GM20431 (cell line): ENCODE measurements at regions not wholly inside any gene's neighbourhood (a gene's known extent, or its start where the extent isn't known, plus 50 kb on each side); places are given as distances from the start of the nearest gene placed in this dataset.
"Not testable (repeated sequence)": the region's sequence is repeated elsewhere in the genome, so short reads cannot be mapped to it uniquely, and the experiment has no call there.

Experiments used
- in situ Hi-C: fragments of 300-500 bp; cut with MseI, MboI; formaldehyde crosslinking; loops from one replicate; pipeline ENCODE4 v1.15.0; 2020; ENCODE audit warnings: low sequenced_read_pairs; ENCODE audit not compliant: unreplicated experiment

- in situ Hi-C loops = no loop called here
Measured at GRCh38 chr2:147025646-147026585, 818.9 kb upstream of the ACVR2A start.

GRCh38 chr2:147019311-147019710 is 825.5 kb upstream of the ACVR2A start:
- in situ Hi-C loops = no loop called here

- in situ Hi-C loops = no loop called here
Measured at GRCh38 chr2:147017951-147018645, 826.7 kb upstream of the ACVR2A start.

- in situ Hi-C loops = no loop called here
Measured at GRCh38 chr2:147016181-147016580, 828.6 kb upstream of the ACVR2A start.

GRCh38 chr2:147015591-147015990 is 829.2 kb upstream of the ACVR2A start:
- in situ Hi-C loops = no loop called here

- in situ Hi-C loops = no loop called here
Measured at GRCh38 chr2:147013696-147014392, 831.0 kb upstream of the ACVR2A start.

- in situ Hi-C loops = no loop called here
Measured at GRCh38 chr2:147008481-147008880, 836.3 kb upstream of the ACVR2A start.

- in situ Hi-C loops = no loop called here
Measured at GRCh38 chr2:147006736-147007141, 838.1 kb upstream of the ACVR2A start.

- in situ Hi-C loops = no loop called here
Measured at GRCh38 chr2:147003081-147003480, 841.7 kb upstream of the ACVR2A start.

- in situ Hi-C loops = no loop called here
Measured at GRCh38 chr2:147002256-147002655, 842.6 kb upstream of the ACVR2A start.

- in situ Hi-C loops = no loop called here
Measured at GRCh38 chr2:147001061-147001460, 843.8 kb upstream of the ACVR2A start.

- in situ Hi-C loops = not testable (repeated sequence)
Measured at GRCh38 chr2:147000151-147000550, 844.7 kb upstream of the ACVR2A start.

- in situ Hi-C loops = no loop called here
Measured at GRCh38 chr2:146997945-146998344, 846.9 kb upstream of the ACVR2A start.

- in situ Hi-C loops = no loop called here
Measured at GRCh38 chr2:146997488-146997887, 847.3 kb upstream of the ACVR2A start.

GRCh38 chr2:146994246-146994645 is 850.6 kb upstream of the ACVR2A start:
- in situ Hi-C loops = no loop called here

GRCh38 chr2:146992466-146992865 is 852.4 kb upstream of the ACVR2A start:
- in situ Hi-C loops = no loop called here

- in situ Hi-C loops = no loop called here
Measured at GRCh38 chr2:146992057-146992456, 852.8 kb upstream of the ACVR2A start.

- in situ Hi-C loops = no loop called here
Measured at GRCh38 chr2:146990311-146991054, 854.3 kb upstream of the ACVR2A start.

- in situ Hi-C loops = no loop called here
Measured at GRCh38 chr2:146989741-146990140, 855.1 kb upstream of the ACVR2A start.

GRCh38 chr2:146987996-146988395 is 856.8 kb upstream of the ACVR2A start:
- in situ Hi-C loops = no loop called here
